GM19238 (cell line): ENCODE measurements at regions not wholly inside any gene's neighbourhood (a gene's known extent, or its start where the extent isn't known, plus 50 kb on each side); places are given as distances from the start of the nearest gene placed in this dataset.

ENCODE experiments used
- DNase-seq: peaks from one replicate; pipeline ENCODE4 v3.0.0; 2011; ENCODE audit warnings: low spot score; ENCODE audit not compliant: insufficient read length

GRCh38 chrX:110858565-110858964, 62.9 kb upstream of the CHRDL1 start:
- no peak for DNase-seq

- no peak for DNase-seq
Measured at GRCh38 chrX:110853610-110854009, 58.0 kb upstream of the CHRDL1 start.

GRCh38 chrX:110852180-110852579, 56.6 kb upstream of the CHRDL1 start:
- no peak for DNase-seq

GRCh38 chrX:110851780-110852179, 56.2 kb upstream of the CHRDL1 start:
- no peak for DNase-seq

GRCh38 chrX:110847334-110847733, 51.7 kb upstream of the CHRDL1 start:
- DNase-seq, result no peak

- DNase-seq, result no peak
Measured at GRCh38 chrX:110846071-110846470, 50.5 kb upstream of the CHRDL1 start.
